ENCODE measurements at regions not wholly inside any gene's neighbourhood (a gene's known extent, or its start where the extent isn't known, plus 50 kb on each side); places are given as distances from the start of the nearest gene placed in this dataset.

- TF ChIP-seq PPARA (CRISPR knock-in tag; IDR thresholded peaks at IDR 0.05; ENCODE audit: borderline replicate concordance) (no peak), BACH2 (CRISPR knock-in tag; IDR thresholded peaks at IDR 0.05; ENCODE audit: borderline replicate concordance) (no peak), ZNF565 (CRISPR knock-in tag; conservative IDR thresholded peaks at IDR 0.05; ENCODE audit: low read depth) (no peak), GLIS3 (CRISPR knock-in tag; IDR thresholded peaks at IDR 0.05) (no peak), CSDC2 (CRISPR knock-in tag; IDR thresholded peaks at IDR 0.05) (no peak)
- TF ChIP-seq, protein P1, sequence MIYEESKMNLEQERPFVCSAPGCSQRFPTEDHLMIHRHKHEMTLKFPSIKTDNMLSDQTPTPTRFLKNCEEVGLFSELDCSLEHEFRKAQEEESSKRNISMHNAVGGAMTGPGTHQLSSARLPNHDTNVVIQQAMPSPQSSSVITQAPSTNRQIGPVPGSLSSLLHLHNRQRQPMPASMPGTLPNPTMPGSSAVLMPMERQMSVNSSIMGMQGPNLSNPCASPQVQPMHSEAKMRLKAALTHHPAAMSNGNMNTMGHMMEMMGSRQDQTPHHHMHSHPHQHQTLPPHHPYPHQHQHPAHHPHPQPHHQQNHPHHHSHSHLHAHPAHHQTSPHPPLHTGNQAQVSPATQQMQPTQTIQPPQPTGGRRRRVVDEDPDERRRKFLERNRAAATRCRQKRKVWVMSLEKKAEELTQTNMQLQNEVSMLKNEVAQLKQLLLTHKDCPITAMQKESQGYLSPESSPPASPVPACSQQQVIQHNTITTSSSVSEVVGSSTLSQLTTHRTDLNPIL (CRISPR knock-in tag; IDR thresholded peaks at IDR 0.05; ENCODE audit: low read depth): no peak
- TF ChIP-seq, protein P2, sequence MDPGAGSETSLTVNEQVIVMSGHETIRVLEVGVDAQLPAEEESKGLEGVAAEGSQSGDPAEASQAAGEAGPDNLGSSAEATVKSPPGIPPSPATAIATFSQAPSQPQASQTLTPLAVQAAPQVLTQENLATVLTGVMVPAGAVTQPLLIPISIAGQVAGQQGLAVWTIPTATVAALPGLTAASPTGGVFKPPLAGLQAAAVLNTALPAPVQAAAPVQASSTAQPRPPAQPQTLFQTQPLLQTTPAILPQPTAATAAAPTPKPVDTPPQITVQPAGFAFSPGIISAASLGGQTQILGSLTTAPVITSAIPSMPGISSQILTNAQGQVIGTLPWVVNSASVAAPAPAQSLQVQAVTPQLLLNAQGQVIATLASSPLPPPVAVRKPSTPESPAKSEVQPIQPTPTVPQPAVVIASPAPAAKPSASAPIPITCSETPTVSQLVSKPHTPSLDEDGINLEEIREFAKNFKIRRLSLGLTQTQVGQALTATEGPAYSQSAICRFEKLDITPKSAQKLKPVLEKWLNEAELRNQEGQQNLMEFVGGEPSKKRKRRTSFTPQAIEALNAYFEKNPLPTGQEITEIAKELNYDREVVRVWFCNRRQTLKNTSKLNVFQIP (CRISPR knock-in tag; IDR thresholded peaks at IDR 0.05; ENCODE audit: borderline replicate concordance, low read depth): no peak
- TF ChIP-seq, protein P3, sequence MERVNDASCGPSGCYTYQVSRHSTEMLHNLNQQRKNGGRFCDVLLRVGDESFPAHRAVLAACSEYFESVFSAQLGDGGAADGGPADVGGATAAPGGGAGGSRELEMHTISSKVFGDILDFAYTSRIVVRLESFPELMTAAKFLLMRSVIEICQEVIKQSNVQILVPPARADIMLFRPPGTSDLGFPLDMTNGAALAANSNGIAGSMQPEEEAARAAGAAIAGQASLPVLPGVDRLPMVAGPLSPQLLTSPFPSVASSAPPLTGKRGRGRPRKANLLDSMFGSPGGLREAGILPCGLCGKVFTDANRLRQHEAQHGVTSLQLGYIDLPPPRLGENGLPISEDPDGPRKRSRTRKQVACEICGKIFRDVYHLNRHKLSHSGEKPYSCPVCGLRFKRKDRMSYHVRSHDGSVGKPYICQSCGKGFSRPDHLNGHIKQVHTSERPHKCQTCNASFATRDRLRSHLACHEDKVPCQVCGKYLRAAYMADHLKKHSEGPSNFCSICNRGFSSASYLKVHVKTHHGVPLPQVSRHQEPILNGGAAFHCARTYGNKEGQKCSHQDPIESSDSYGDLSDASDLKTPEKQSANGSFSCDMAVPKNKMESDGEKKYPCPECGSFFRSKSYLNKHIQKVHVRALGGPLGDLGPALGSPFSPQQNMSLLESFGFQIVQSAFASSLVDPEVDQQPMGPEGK (CRISPR knock-in tag; IDR thresholded peaks at IDR 0.05; ENCODE audit: borderline replicate concordance): no peak
Measured at GRCh38 chr2:133809485-133809884, 241.2 kb upstream of the NCKAP5 start.

Data from SK-N-SH treated with all-trans-retinoic acid at 6 μM for 48 hours (cell line).